Smooth muscle cell (in vitro differentiated cells): ENCODE measurements at regions not wholly inside any gene's neighbourhood (a gene's known extent, or its start where the extent isn't known, plus 50 kb on each side); places are given as distances from the start of the nearest gene placed in this dataset.

Source experiments
- DNase-seq: peaks from one replicate; lab custom pipeline; 2025; ENCODE audit not compliant: unreplicated experiment; lab: John Stamatoyannopoulos, UW
- H2AFZ ChIP-seq: fragments of 200-600 bp; sonication (generic); 2 replicates; pipeline ENCODE4 v1.6.0; 2016; ENCODE audit warnings: antibody characterized with exemption, low read depth, mild to moderate bottlenecking
- H3F3A ChIP-seq: fragments of 200-600 bp; sonication (generic); 2 replicates; pipeline ENCODE4 v1.6.0; 2017; ENCODE audit warnings: antibody characterized with exemption, low read depth
- H3K27ac ChIP-seq: fragments of 200-600 bp; sonication (generic); 2 replicates; pipeline ENCODE4 v1.5.1; 2016; ENCODE audit warnings: low read depth, mild to moderate bottlenecking
- H3K27me3 ChIP-seq: fragments of 200-600 bp; sonication (generic); 2 replicates; pipeline ENCODE4 v1.6.1; 2016; ENCODE audit warnings: low read depth, mild to moderate bottlenecking
- H3K36me3 ChIP-seq: fragments of 200-600 bp; sonication (generic); 2 replicates; pipeline ENCODE4 v1.5.1; 2016; ENCODE audit warnings: low read depth
- H3K4me1 ChIP-seq: fragments of 200-600 bp; sonication (generic); 2 replicates; pipeline ENCODE4 v1.5.1; 2016; ENCODE audit warnings: low read depth
- H3K4me2 ChIP-seq: fragments of 200-600 bp; sonication (generic); 2 replicates; pipeline ENCODE4 v1.6.0; 2016; ENCODE audit warnings: mild to moderate bottlenecking
- H3K4me3 ChIP-seq: fragments of 200-600 bp; sonication (generic); 2 replicates; pipeline ENCODE4 v1.5.1; 2016; ENCODE audit warnings: mild to moderate bottlenecking
- H3K79me2 ChIP-seq: fragments of 200-600 bp; sonication (generic); 2 replicates; pipeline ENCODE4 v1.6.0; 2016; ENCODE audit warnings: low read depth, mild to moderate bottlenecking
- H3K9ac ChIP-seq: fragments of 200-600 bp; sonication (generic); 2 replicates; pipeline ENCODE4 v1.6.0; 2016; ENCODE audit warnings: low read depth
- H3K9me3 ChIP-seq: fragments of 200-600 bp; sonication (generic); replicated peaks from 2 replicates; pipeline ENCODE4 v1.5.1; 2016; ENCODE audit warnings: low read depth
- H4K20me1 ChIP-seq: fragments of 200-600 bp; sonication (generic); 2 replicates; pipeline ENCODE4 v1.6.0; 2016; ENCODE audit warnings: low read depth
- WGBS: methylation state at CpG from one replicate; pipeline ENCODE4 v1.1.7; 2016; ENCODE audit warnings: low lambda C conversion rate; 5-methylcytosine and 5-hydroxymethylcytosine counted together
- TF ChIP-seq, protein P1 (sequence below): fragments of 200-600 bp; sonication (generic); IDR thresholded peaks from 2 replicates; pipeline ENCODE4 v1.5.1; 2017; ENCODE audit warnings: borderline replicate concordance, mild to moderate bottlenecking, antibody characterized with exemption; ENCODE audit not compliant: insufficient read depth, poor library complexity, severe bottlenecking

DNA sequence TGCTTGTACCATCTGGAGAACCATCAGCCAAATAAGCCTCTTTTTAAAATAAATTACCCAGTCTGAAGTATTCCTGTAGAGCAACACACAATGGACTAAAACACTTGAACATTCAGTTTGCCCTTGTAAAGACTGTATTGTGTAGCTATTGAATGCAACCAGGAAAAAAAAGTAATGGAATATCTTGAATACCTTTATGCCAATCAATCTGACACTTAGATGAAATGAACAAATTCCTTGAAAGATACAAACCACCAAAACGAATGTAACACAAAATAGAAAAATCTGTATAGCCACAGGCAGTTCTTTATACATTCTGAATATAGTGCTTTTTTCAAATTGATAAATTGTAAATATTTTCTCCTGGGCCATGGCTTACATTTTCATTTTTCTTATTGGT is 63.3 kb upstream of the KCNJ16 start:
- Histone ChIP-seq H3K79me2 (no peaks in the 10 kb centered on the region), H3K27me3 (no peaks in the 10 kb centered on the region), H3F3A (no peaks in the 10 kb centered on the region), H4K20me1 (no peaks in the 10 kb centered on the region), H3K36me3 (no peaks in the 10 kb centered on the region), H2AFZ (no peak overlapping the region), H3K4me1 (no peaks in the 10 kb centered on the region), H3K27ac (no peak overlapping the region), H3K9ac (no peak overlapping the region), H3K9me3 (no peaks in the 10 kb centered on the region), H3K4me2 (no peak overlapping the region), H3K4me3 (no peak overlapping the region)
- 87% methylated on average over 1 of the region's 1 CpG for WGBS
- TF ChIP-seq, protein P1, sequence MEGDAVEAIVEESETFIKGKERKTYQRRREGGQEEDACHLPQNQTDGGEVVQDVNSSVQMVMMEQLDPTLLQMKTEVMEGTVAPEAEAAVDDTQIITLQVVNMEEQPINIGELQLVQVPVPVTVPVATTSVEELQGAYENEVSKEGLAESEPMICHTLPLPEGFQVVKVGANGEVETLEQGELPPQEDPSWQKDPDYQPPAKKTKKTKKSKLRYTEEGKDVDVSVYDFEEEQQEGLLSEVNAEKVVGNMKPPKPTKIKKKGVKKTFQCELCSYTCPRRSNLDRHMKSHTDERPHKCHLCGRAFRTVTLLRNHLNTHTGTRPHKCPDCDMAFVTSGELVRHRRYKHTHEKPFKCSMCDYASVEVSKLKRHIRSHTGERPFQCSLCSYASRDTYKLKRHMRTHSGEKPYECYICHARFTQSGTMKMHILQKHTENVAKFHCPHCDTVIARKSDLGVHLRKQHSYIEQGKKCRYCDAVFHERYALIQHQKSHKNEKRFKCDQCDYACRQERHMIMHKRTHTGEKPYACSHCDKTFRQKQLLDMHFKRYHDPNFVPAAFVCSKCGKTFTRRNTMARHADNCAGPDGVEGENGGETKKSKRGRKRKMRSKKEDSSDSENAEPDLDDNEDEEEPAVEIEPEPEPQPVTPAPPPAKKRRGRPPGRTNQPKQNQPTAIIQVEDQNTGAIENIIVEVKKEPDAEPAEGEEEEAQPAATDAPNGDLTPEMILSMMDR = no peak
- DNase-seq = no peak

DNA sequence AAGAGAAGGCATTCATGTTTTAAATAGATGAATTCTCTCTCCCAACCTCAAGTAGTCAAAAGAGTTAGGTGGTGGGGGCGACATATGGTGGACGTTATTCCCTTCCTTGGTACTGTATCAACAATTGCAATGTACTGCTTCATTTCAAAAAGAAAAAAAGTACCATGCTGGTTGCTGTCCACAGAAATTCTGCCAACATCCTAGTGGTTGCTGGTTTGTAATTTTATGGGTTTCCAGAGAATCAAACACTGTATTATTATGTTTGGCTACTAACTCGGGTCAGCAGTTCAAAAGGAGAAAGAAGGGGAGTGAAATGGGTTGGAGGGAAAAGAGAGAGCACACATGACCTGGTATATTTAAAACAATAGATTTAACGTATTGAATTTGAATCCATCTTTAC is 61.1 kb upstream of the KCNJ16 start:
- no peaks in the 10 kb centered on the region for H3K27me3 ChIP-seq

DNA sequence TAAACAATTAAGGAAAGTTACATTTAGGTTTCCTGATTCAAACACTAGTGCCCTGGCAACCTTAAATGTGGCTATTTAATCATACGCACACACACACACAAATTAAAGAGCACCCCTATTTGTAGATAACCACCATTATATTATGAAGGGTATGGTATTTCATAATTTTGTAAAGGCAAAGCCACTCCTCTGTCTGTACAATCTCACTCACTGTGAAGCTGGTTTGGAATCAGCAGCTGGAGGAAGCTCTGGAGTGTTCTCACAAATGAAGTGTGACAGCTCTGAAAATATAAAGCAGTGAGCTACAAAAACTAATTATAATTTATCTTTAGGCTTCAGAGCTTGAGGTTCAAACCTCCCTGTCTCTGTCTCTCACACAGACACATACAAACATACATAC is 57.9 kb upstream of the KCNJ16 start:
- no peaks in the 10 kb centered on the region for H3K4me1 ChIP-seq
- H3K9ac ChIP-seq = no peak overlapping the region
- no peaks in the 10 kb centered on the region for H3K27me3 ChIP-seq
- H3K9me3 ChIP-seq = no peaks in the 10 kb centered on the region
- no peak for DNase-seq
- H3K4me2 ChIP-seq = no peak overlapping the region
- 100% methylated on average over 1 of the region's 1 CpG for WGBS
- H3F3A ChIP-seq = no peaks in the 10 kb centered on the region
- H3K4me3 ChIP-seq = no peak overlapping the region
- no peaks in the 10 kb centered on the region for H4K20me1 ChIP-seq
- no peak overlapping the region for H3K27ac ChIP-seq
- H3K79me2 ChIP-seq = no peaks in the 10 kb centered on the region
- H2AFZ ChIP-seq = no peak overlapping the region
- H3K36me3 ChIP-seq = no peaks in the 10 kb centered on the region
- TF ChIP-seq, protein P1 = no peak

More for the DNA sequence above, 61.1 kb upstream of the KCNJ16 start:
- Histone ChIP-seq H3K9ac (no peak overlapping the region), H3K9me3 (no peaks in the 10 kb centered on the region), H3K4me2 (no peak overlapping the region), H3F3A (no peaks in the 10 kb centered on the region), H3K27ac (no peak overlapping the region), H3K79me2 (no peaks in the 10 kb centered on the region), H3K4me3 (no peak overlapping the region), H2AFZ (no peak overlapping the region), H3K36me3 (no peaks in the 10 kb centered on the region), H4K20me1 (no peaks in the 10 kb centered on the region), H3K4me1 (no peaks in the 10 kb centered on the region)
- TF ChIP-seq, protein P1 = no peak
- DNase-seq = no peak
- 88% methylated on average over 4 of the region's 4 CpGs for WGBS

DNA sequence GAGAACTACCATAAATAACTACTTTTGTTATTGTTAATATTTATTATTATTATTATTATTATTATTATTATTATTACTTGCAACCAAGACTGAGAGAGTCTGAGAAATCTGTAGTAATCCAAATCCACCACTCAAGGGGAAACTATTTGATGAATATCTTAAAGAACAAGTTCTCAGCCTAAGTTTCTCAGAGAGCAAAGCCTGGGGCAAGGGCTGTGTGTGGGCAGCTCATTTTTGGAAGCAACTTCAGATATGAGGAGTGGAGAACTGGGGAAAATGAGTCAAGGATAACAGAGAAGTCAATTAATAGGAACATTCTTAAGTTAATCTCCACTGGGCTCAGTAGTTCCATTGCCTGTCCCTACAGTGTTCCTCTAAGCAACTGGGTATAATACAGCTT is 57.1 kb upstream of the KCNJ16 start:
- H4K20me1 ChIP-seq = no peaks in the 10 kb centered on the region
- H3K27me3 ChIP-seq = no peaks in the 10 kb centered on the region
- no peak overlapping the region for H3K9ac ChIP-seq
- no peaks in the 10 kb centered on the region for H3K9me3 ChIP-seq
- H3F3A ChIP-seq = no peaks in the 10 kb centered on the region
- no peak overlapping the region for H2AFZ ChIP-seq
- TF ChIP-seq, protein P1 = no peak
- no peak for DNase-seq
- H3K27ac ChIP-seq = no peak overlapping the region
- no peaks in the 10 kb centered on the region for H3K36me3 ChIP-seq
- H3K4me2 ChIP-seq = no peak overlapping the region
- no peaks in the 10 kb centered on the region for H3K79me2 ChIP-seq
- no peak overlapping the region for H3K4me3 ChIP-seq
- H3K4me1 ChIP-seq = no peaks in the 10 kb centered on the region
